ENCODE measurements at regions not wholly inside any gene's neighbourhood (a gene's known extent, or its start where the extent isn't known, plus 50 kb on each side); places are given as distances from the start of the nearest gene placed in this dataset.

- H3K27ac ChIP-seq (ENCODE audit: low read depth, low read length): no peak overlapping the region
- H3K36me3 ChIP-seq (ENCODE audit: control insufficient read depth in 3 of 3, insufficient read depth in 3 of 3, low read length in 3 of 3): no peaks in the 10 kb centered on the region
- H3K4me3 ChIP-seq (ENCODE audit: low read length in 3 of 3): no peak overlapping the region
- H3K9me3 ChIP-seq (ENCODE audit: control insufficient read depth in 3 of 3, low read length in 3 of 3): peaks cover 0 to 2% (median 0%) of the 10 kb centered on the region in 3 donors
- no peak overlapping the region for H3K9ac ChIP-seq (ENCODE audit: low read depth in 1 of 3, low read length in 3 of 3)
- H3K27me3 ChIP-seq (ENCODE audit: control insufficient read depth in 3 of 3, insufficient read depth in 3 of 3, low read length in 3 of 3): no peaks in the 10 kb centered on the region
- no peaks in the 10 kb centered on the region for H3K4me1 ChIP-seq (ENCODE audit: control insufficient read depth in 3 of 3, insufficient read depth in 3 of 3, low read length in 3 of 3)
These were observed 94.5 kb upstream of the CCDC150 start for GRCh38 chr2:196544906-196545433.

DNA sequence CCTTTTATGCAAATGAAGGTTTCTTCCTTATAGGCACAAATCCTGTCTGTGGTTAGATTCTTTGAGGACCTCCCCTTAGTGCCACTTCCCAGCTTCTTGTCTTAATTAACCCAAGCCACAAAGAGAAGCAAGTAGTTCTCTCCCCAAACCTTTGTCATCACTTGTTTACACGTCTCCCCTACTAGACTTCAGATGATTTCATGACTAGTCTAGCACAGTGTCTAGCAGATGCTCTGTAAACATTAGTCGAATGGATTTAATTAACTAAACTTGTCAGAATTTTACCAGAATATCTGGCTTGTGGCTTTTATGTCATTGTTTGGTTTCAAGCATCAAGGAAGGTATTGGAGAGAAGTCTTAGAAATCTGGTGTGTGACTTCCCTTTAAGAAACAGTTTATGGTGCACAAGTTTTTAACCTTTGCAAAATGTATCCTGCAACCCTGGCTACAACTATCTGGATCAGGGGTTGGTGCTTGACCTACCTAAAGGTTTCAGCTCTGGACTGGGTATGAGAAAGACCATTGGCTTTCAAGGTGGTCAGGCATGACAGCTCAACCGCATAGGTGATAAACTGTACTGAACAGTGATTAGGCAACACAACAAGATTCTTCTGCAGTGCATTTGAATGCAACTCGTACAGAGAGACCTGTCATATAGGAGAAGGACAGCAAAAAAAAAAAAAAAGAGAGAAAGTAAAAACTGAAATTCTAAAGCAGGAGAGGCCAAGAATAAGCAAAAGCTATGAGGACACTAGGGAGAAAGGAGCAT lies 93.2 kb upstream of the CCDC150 start:
- Histone ChIP-seq H3K9ac (ENCODE audit: low read depth in 1 of 3, low read length in 3 of 3) (no peak overlapping the region), H3K4me1 (ENCODE audit: control insufficient read depth in 3 of 3, insufficient read depth in 3 of 3, low read length in 3 of 3) (no peaks in the 10 kb centered on the region), H3K27ac (ENCODE audit: low read depth, low read length) (no peak overlapping the region), H3K9me3 (ENCODE audit: control insufficient read depth in 3 of 3, low read length in 3 of 3) (peaks cover 0 to 2% (median 0%) of the 10 kb centered on the region in 3 donors), H3K4me3 (ENCODE audit: low read length in 3 of 3) (no peak overlapping the region), H3K36me3 (ENCODE audit: control insufficient read depth in 3 of 3, insufficient read depth in 3 of 3, low read length in 3 of 3) (no peaks in the 10 kb centered on the region), H3K27me3 (ENCODE audit: control insufficient read depth in 3 of 3, insufficient read depth in 3 of 3, low read length in 3 of 3) (no peaks in the 10 kb centered on the region)

DNA sequence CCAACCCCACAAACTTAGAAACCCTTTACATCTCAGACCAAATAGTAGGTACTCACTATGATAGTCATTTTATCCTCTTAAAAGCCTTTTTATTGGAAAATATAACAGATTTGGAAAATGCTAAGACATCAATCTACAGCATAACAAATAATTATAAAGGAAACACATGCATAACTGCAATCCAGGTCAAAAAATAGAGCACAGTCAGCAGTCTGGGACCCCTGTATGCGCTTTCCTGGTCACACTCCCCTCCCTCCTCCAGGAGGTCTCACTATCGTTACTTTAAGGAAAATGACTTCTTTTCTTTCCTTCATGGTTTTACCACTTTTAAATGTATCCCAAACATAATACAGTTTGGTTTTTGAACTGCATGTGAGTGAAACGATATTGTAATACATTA lies 90.5 kb upstream of the CCDC150 start:
- no peaks in the 10 kb centered on the region for H3K36me3 ChIP-seq (ENCODE audit: control insufficient read depth in 3 of 3, insufficient read depth in 3 of 3, low read length in 3 of 3)
- no peak overlapping the region for H3K27ac ChIP-seq (ENCODE audit: low read depth, low read length)

DNA sequence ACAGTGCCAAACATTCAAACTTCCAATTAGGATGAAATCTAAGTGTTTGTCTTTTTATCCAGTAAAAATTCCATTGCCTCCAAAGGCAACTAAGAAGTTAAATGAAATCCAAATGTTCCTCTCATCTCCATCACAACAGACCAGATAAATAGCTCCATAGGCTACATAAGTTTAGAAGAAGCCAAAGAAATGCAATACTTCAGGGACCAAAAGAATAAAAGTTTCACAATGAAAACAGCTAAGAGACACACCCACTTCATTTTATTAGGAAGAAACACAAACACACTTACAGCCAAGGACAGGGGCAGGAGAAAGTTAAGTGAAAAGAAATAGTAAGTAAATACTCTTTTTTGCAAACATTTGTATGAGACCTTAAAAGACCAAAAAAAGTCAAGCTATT lies 88.5 kb upstream of the CCDC150 start:
- Histone ChIP-seq H3K36me3 (ENCODE audit: control insufficient read depth in 3 of 3, insufficient read depth in 3 of 3, low read length in 3 of 3) (no peaks in the 10 kb centered on the region), H3K27me3 (ENCODE audit: control insufficient read depth in 3 of 3, insufficient read depth in 3 of 3, low read length in 3 of 3) (peaks cover 0 to 2% (median 0%) of the 10 kb centered on the region in 3 donors), H3K4me1 (ENCODE audit: control insufficient read depth in 3 of 3, insufficient read depth in 3 of 3, low read length in 3 of 3) (no peaks in the 10 kb centered on the region), H3K9ac (ENCODE audit: low read depth in 1 of 3, low read length in 3 of 3) (no peak overlapping the region), H3K27ac (ENCODE audit: low read depth, low read length) (no peak overlapping the region), H3K4me3 (ENCODE audit: low read length in 3 of 3) (no peak overlapping the region), H3K9me3 (ENCODE audit: control insufficient read depth in 3 of 3, low read length in 3 of 3) (peaks cover 0 to 2% (median 0%) of the 10 kb centered on the region in 3 donors)

More for the DNA sequence above, 90.5 kb upstream of the CCDC150 start:
- peaks cover 0 to 2% (median 0%) of the 10 kb centered on the region in 3 donors for H3K9me3 ChIP-seq (ENCODE audit: control insufficient read depth in 3 of 3, low read length in 3 of 3)
- H3K4me3 ChIP-seq (ENCODE audit: low read length in 3 of 3): no peak overlapping the region
- no peak overlapping the region for H3K9ac ChIP-seq (ENCODE audit: low read depth in 1 of 3, low read length in 3 of 3)
- H3K27me3 ChIP-seq (ENCODE audit: control insufficient read depth in 3 of 3, insufficient read depth in 3 of 3, low read length in 3 of 3): no peaks in the 10 kb centered on the region
- H3K4me1 ChIP-seq (ENCODE audit: control insufficient read depth in 3 of 3, insufficient read depth in 3 of 3, low read length in 3 of 3): no peaks in the 10 kb centered on the region

- no peaks in the 10 kb centered on the region for H3K9me3 ChIP-seq (ENCODE audit: control insufficient read depth in 3 of 3, low read length in 3 of 3)
These were observed 84.4 kb upstream of the CCDC150 start for GRCh38 chr2:196555161-196555560.

GRCh38 chr2:196555726-196556125 lies 83.8 kb upstream of the CCDC150 start:
- Histone ChIP-seq H3K27me3 (ENCODE audit: control insufficient read depth in 3 of 3, insufficient read depth in 3 of 3, low read length in 3 of 3) (peaks cover 0 to 3% (median 0%) of the 10 kb centered on the region in 3 donors), H3K4me1 (ENCODE audit: control insufficient read depth in 3 of 3, insufficient read depth in 3 of 3, low read length in 3 of 3) (no peaks in the 10 kb centered on the region), H3K4me3 (ENCODE audit: low read length in 3 of 3) (no peak overlapping the region), H3K9ac (ENCODE audit: low read depth in 1 of 3, low read length in 3 of 3) (no peak overlapping the region), H3K27ac (ENCODE audit: low read depth, low read length) (no peak overlapping the region), H3K36me3 (ENCODE audit: control insufficient read depth in 3 of 3, insufficient read depth in 3 of 3, low read length in 3 of 3) (no peaks in the 10 kb centered on the region), H3K9me3 (ENCODE audit: control insufficient read depth in 3 of 3, low read length in 3 of 3) (no peaks in the 10 kb centered on the region)

More at GRCh38 chr2:196555161-196555560, 84.4 kb upstream of the CCDC150 start:
- H3K27ac ChIP-seq (ENCODE audit: low read depth, low read length): no peak overlapping the region
- no peaks in the 10 kb centered on the region for H3K36me3 ChIP-seq (ENCODE audit: control insufficient read depth in 3 of 3, insufficient read depth in 3 of 3, low read length in 3 of 3)
- no peak overlapping the region for H3K9ac ChIP-seq (ENCODE audit: low read depth in 1 of 3, low read length in 3 of 3)
- H3K27me3 ChIP-seq (ENCODE audit: control insufficient read depth in 3 of 3, insufficient read depth in 3 of 3, low read length in 3 of 3): peaks cover 0 to 3% (median 0%) of the 10 kb centered on the region in 3 donors
- no peak overlapping the region for H3K4me3 ChIP-seq (ENCODE audit: low read length in 3 of 3)
- no peaks in the 10 kb centered on the region for H3K4me1 ChIP-seq (ENCODE audit: control insufficient read depth in 3 of 3, insufficient read depth in 3 of 3, low read length in 3 of 3)

- peaks cover 0 to 3% (median 0%) of the 10 kb centered on the region in 3 donors for H3K27me3 ChIP-seq (ENCODE audit: control insufficient read depth in 3 of 3, insufficient read depth in 3 of 3, low read length in 3 of 3)
- no peaks in the 10 kb centered on the region for H3K4me1 ChIP-seq (ENCODE audit: control insufficient read depth in 3 of 3, insufficient read depth in 3 of 3, low read length in 3 of 3)
- no peak overlapping the region for H3K9ac ChIP-seq (ENCODE audit: low read depth in 1 of 3, low read length in 3 of 3)
- no peaks in the 10 kb centered on the region for H3K36me3 ChIP-seq (ENCODE audit: control insufficient read depth in 3 of 3, insufficient read depth in 3 of 3, low read length in 3 of 3)
- H3K27ac ChIP-seq (ENCODE audit: low read depth, low read length): no peak overlapping the region
- no peaks in the 10 kb centered on the region for H3K9me3 ChIP-seq (ENCODE audit: control insufficient read depth in 3 of 3, low read length in 3 of 3)
- no peak overlapping the region for H3K4me3 ChIP-seq (ENCODE audit: low read length in 3 of 3)
These were observed 81.0 kb upstream of the CCDC150 start for GRCh38 chr2:196558497-196558896.

DNA sequence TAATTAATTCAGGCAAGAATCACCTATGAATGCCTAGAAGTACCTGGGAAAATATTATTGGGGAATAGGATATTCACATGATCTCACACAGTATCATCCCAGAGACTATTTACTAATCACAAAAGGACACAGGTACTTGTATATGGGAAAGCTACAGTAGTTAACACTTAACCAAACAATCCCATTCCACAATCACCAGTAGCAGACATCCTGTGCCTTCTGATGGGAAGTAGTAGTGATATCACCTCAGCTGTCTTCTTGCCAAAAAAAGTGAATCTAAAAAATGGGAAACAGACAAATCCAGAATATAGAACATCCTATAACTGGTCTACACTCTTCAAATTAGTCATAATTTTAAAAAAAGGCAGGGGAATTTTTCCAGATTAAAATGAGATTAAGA lies 75.6 kb upstream of the CCDC150 start:
- Histone ChIP-seq H3K27me3 (ENCODE audit: control insufficient read depth in 3 of 3, insufficient read depth in 3 of 3, low read length in 3 of 3) (no peaks in the 10 kb centered on the region), H3K9ac (ENCODE audit: low read depth in 1 of 3, low read length in 3 of 3) (no peak overlapping the region), H3K4me3 (ENCODE audit: low read length in 3 of 3) (no peak overlapping the region), H3K36me3 (ENCODE audit: control insufficient read depth in 3 of 3, insufficient read depth in 3 of 3, low read length in 3 of 3) (no peaks in the 10 kb centered on the region), H3K27ac (ENCODE audit: low read depth, low read length) (no peak overlapping the region), H3K9me3 (ENCODE audit: control insufficient read depth in 3 of 3, low read length in 3 of 3) (no peaks in the 10 kb centered on the region), H3K4me1 (ENCODE audit: control insufficient read depth in 3 of 3, insufficient read depth in 3 of 3, low read length in 3 of 3) (no peaks in the 10 kb centered on the region)

GRCh38 chr2:196565106-196565765 lies 74.3 kb upstream of the CCDC150 start:
- Histone ChIP-seq H3K9me3 (ENCODE audit: control insufficient read depth in 3 of 3, low read length in 3 of 3) (no peaks in the 10 kb centered on the region), H3K27me3 (ENCODE audit: control insufficient read depth in 3 of 3, insufficient read depth in 3 of 3, low read length in 3 of 3) (no peaks in the 10 kb centered on the region), H3K4me1 (ENCODE audit: control insufficient read depth in 3 of 3, insufficient read depth in 3 of 3, low read length in 3 of 3) (no peaks in the 10 kb centered on the region), H3K27ac (ENCODE audit: low read depth, low read length) (no peak overlapping the region), H3K4me3 (ENCODE audit: low read length in 3 of 3) (no peak overlapping the region), H3K9ac (ENCODE audit: low read depth in 1 of 3, low read length in 3 of 3) (no peak overlapping the region), H3K36me3 (ENCODE audit: control insufficient read depth in 3 of 3, insufficient read depth in 3 of 3, low read length in 3 of 3) (no peaks in the 10 kb centered on the region)

- Histone ChIP-seq H3K9me3 (ENCODE audit: control insufficient read depth in 3 of 3, low read length in 3 of 3) (no peaks in the 10 kb centered on the region), H3K27me3 (ENCODE audit: control insufficient read depth in 3 of 3, insufficient read depth in 3 of 3, low read length in 3 of 3) (no peaks in the 10 kb centered on the region), H3K4me3 (ENCODE audit: low read length in 3 of 3) (no peak overlapping the region), H3K27ac (ENCODE audit: low read depth, low read length) (no peak overlapping the region), H3K9ac (ENCODE audit: low read depth in 1 of 3, low read length in 3 of 3) (no peak overlapping the region), H3K36me3 (ENCODE audit: control insufficient read depth in 3 of 3, insufficient read depth in 3 of 3, low read length in 3 of 3) (no peaks in the 10 kb centered on the region), H3K4me1 (ENCODE audit: control insufficient read depth in 3 of 3, insufficient read depth in 3 of 3, low read length in 3 of 3) (no peaks in the 10 kb centered on the region)
These were observed 73.5 kb upstream of the CCDC150 start for GRCh38 chr2:196565982-196566381.
